Neural progenitor cell (in vitro differentiated cells): ENCODE measurements at regions not wholly inside any gene's neighbourhood (a gene's known extent, or its start where the extent isn't known, plus 50 kb on each side); places are given as distances from the start of the nearest gene placed in this dataset.

Experiments
- CTCF ChIP-seq: fragments of 200-600 bp; sonication (generic); IDR thresholded peaks from 2 replicates; pipeline ENCODE4 v1.5.1; 2017; ENCODE audit warnings: antibody characterized with exemption, mild to moderate bottlenecking
- EZH2 ChIP-seq: fragments of 200-600 bp; sonication (generic); IDR thresholded peaks from 2 replicates; pipeline ENCODE4 v1.6.1; 2017; ENCODE audit warnings: antibody characterized with exemption, mild to moderate bottlenecking, moderate library complexity
- EZH2phosphoT487 ChIP-seq: fragments of 200-600 bp; sonication (generic); IDR thresholded peaks from 2 replicates; pipeline ENCODE4 v1.6.1; 2017; ENCODE audit warnings: antibody characterized with exemption

GRCh38 chr16:72457243-72457940 lies 285.4 kb upstream of the PMFBP1 start:
- TF ChIP-seq CTCF (no peak), EZH2phosphoT487 (no peak), EZH2 (no peak)
